GM12892 (cell line): ENCODE measurements at regions not wholly inside any gene's neighbourhood (a gene's known extent, or its start where the extent isn't known, plus 50 kb on each side); places are given as distances from the start of the nearest gene placed in this dataset.

Experiments
- POLR2A ChIP-seq: IDR thresholded peaks from 2 replicates; pipeline ENCODE4 v1.6.1; 2011; ENCODE audit warnings: low read depth, low read length, control low read depth
- POLR2AphosphoS5 ChIP-seq: IDR thresholded peaks from 2 replicates; pipeline ENCODE4 v1.6.1; 2011; ENCODE audit warnings: low read depth, low read length, control low read depth
- TAF1 ChIP-seq: IDR thresholded peaks from 2 replicates; pipeline ENCODE4 v1.6.1; 2011; ENCODE audit warnings: low read depth, mild to moderate bottlenecking, control low read depth, low read length, borderline replicate concordance

- TF ChIP-seq POLR2AphosphoS5 = no peak
- TF ChIP-seq POLR2A = no peak
- TF ChIP-seq TAF1 = no peak
Observed at GRCh38 chr7:93039282-93039681, 78.5 kb downstream of the SAMD9 start.
